DMS 273 treated with DMSO at 0.1 percent for 48 hours (cell line): ENCODE measurements at regions not wholly inside any gene's neighbourhood (a gene's known extent, or its start where the extent isn't known, plus 50 kb on each side); places are given as distances from the start of the nearest gene placed in this dataset.

Source experiments
- DNase-seq: peaks from one replicate; lab custom pipeline; 2025; lab: John Stamatoyannopoulos, UW

- DNase-seq, result no peak
These were observed 359.0 kb upstream of the PTBP2 start for GRCh38 chr1:96362623-96363022.

- no peak for DNase-seq
These were observed 357.8 kb upstream of the PTBP2 start for GRCh38 chr1:96363826-96364225.

GRCh38 chr1:96364576-96364975, 357.0 kb upstream of the PTBP2 start:
- DNase-seq, result no peak

GRCh38 chr1:96365076-96365475, 356.5 kb upstream of the PTBP2 start:
- DNase-seq, result no peak

GRCh38 chr1:96365596-96366390, 355.8 kb upstream of the PTBP2 start:
- DNase-seq, result no peak

- no peak for DNase-seq
These were observed 355.1 kb upstream of the PTBP2 start for GRCh38 chr1:96366516-96366915.

GRCh38 chr1:96367791-96368190, 353.8 kb upstream of the PTBP2 start:
- DNase-seq, result no peak

GRCh38 chr1:96370757-96371156, 350.8 kb upstream of the PTBP2 start:
- no peak for DNase-seq

GRCh38 chr1:96372881-96373280, 348.7 kb upstream of the PTBP2 start:
- no peak for DNase-seq

GRCh38 chr1:96374076-96374762, 347.4 kb upstream of the PTBP2 start:
- no peak for DNase-seq

- DNase-seq, result no peak
These were observed 344.7 kb upstream of the PTBP2 start for GRCh38 chr1:96376846-96377245.

GRCh38 chr1:96384611-96385010, 337.0 kb upstream of the PTBP2 start:
- DNase-seq, result no peak

- peak; percentile 56 for DNase-seq
These were observed 333.8 kb upstream of the PTBP2 start for GRCh38 chr1:96387785-96388184.

GRCh38 chr1:96388421-96389310, 332.9 kb upstream of the PTBP2 start:
- DNase-seq, result no peak

- DNase-seq, result peak; percentile 85
These were observed 321.5 kb upstream of the PTBP2 start for GRCh38 chr1:96400089-96400488.

GRCh38 chr1:96409087-96409486, 312.5 kb upstream of the PTBP2 start:
- DNase-seq, result no peak

- no peak for DNase-seq
These were observed 311.9 kb upstream of the PTBP2 start for GRCh38 chr1:96409689-96410088.

- no peak for DNase-seq
These were observed 310.6 kb upstream of the PTBP2 start for GRCh38 chr1:96411006-96411405.

- DNase-seq, result no peak
These were observed 307.0 kb upstream of the PTBP2 start for GRCh38 chr1:96414598-96414997.

GRCh38 chr1:96416111-96416595, 305.4 kb upstream of the PTBP2 start:
- DNase-seq, result no peak

GRCh38 chr1:96416701-96417444, 304.7 kb upstream of the PTBP2 start:
- DNase-seq, result no peak

- no peak for DNase-seq
These were observed 302.6 kb upstream of the PTBP2 start for GRCh38 chr1:96418969-96419368.
